Neuronal stem cell (in vitro differentiated cells): ENCODE measurements at regions not wholly inside any gene's neighbourhood (a gene's known extent, or its start where the extent isn't known, plus 50 kb on each side); places are given as distances from the start of the nearest gene placed in this dataset.
A peak's percentile ranks its signal among the peaks of the same experiment; 100 is the strongest.

Experiments used
- DNase-seq: peaks from one replicate; pipeline ENCODE4 v3.0.0-alpha.2; 2013; ENCODE audit warnings: low spot score
- H2AFZ ChIP-seq: one replicate; pipeline ENCODE4 v1.6.1; 2013; ENCODE audit warnings: mild to moderate bottlenecking, low read length, inconsistent platforms
- H2AK5ac ChIP-seq: 2 replicates; pipeline ENCODE4 v1.6.1; 2013; ENCODE audit warnings: low read depth, mild to moderate bottlenecking, inconsistent platforms, low read length, moderate library complexity, mixed read lengths
- H2BK120ac ChIP-seq: 2 replicates; pipeline ENCODE4 v1.6.1; 2013; ENCODE audit warnings: low read depth, mild to moderate bottlenecking, inconsistent platforms, low read length, moderate library complexity, mixed read lengths
- H2BK12ac ChIP-seq: one replicate; pipeline ENCODE4 v1.6.1; 2013; ENCODE audit warnings: low read length, inconsistent platforms
- H2BK15ac ChIP-seq: 2 replicates; pipeline ENCODE4 v1.6.1; 2013; ENCODE audit warnings: mild to moderate bottlenecking, low read length, inconsistent platforms, mixed read lengths
- H2BK5ac ChIP-seq: one replicate; pipeline ENCODE4 v1.6.1; 2013; ENCODE audit warnings: inconsistent platforms, mild to moderate bottlenecking, low read length, moderate library complexity
- H3K14ac ChIP-seq: one replicate; pipeline ENCODE4 v1.6.1; 2013; ENCODE audit warnings: low read length, inconsistent platforms
- H3K18ac ChIP-seq: 2 replicates; pipeline ENCODE4 v1.6.1; 2013; ENCODE audit warnings: low read length, inconsistent platforms
- H3K23ac ChIP-seq: 2 replicates; pipeline ENCODE4 v1.6.1; 2013; ENCODE audit warnings: low read depth, mild to moderate bottlenecking, mixed read lengths, low read length, inconsistent platforms; ENCODE audit not compliant: poor library complexity
- H3K27ac ChIP-seq: replicated peaks from 3 replicates; pipeline ENCODE4 v1.5.1; 2013; ENCODE audit warnings: low read length, inconsistent platforms
- H3K27me3 ChIP-seq, 3 experiments: 2 replicates each; pipeline ENCODE4 v1.6.1; 2013; ENCODE audit warnings: low read length in 3 of 3, mild to moderate bottlenecking in 2 of 3, inconsistent platforms in 1 of 3, low read depth in 1 of 3, mixed read lengths in 1 of 3, moderate library complexity in 1 of 3; ENCODE audit not compliant: control insufficient read depth in 3 of 3, insufficient read depth in 3 of 3
- H3K36me3 ChIP-seq, 2 donors: replicated peaks in 1 of 2; 2 replicates each; pipeline ENCODE4 v1.6.1; 2013; ENCODE audit warnings: low read length in 2 of 2; ENCODE audit not compliant: control insufficient read depth in 2 of 2, insufficient read depth in 2 of 2
- H3K4ac ChIP-seq: 2 replicates; pipeline ENCODE4 v1.6.1; 2013; ENCODE audit warnings: inconsistent platforms, mild to moderate bottlenecking, low read length, moderate library complexity
- H3K4me1 ChIP-seq, 2 donors: 1 replicate in 1 of 2; 2 replicates in 1 of 2; pipeline ENCODE4 v1.6.1; 2013; ENCODE audit warnings: low read length in 2 of 2, low read depth in 1 of 2; ENCODE audit not compliant: control insufficient read depth in 2 of 2, insufficient read depth in 1 of 2
- H3K4me2 ChIP-seq: one replicate; pipeline ENCODE4 v1.6.1; 2013; ENCODE audit warnings: mild to moderate bottlenecking, low read length, inconsistent platforms; ENCODE audit not compliant: insufficient read depth, poor library complexity, severe bottlenecking
- H3K4me3 ChIP-seq, 2 donors: 2 replicates each; pipeline ENCODE4 v1.5.1; 2013; ENCODE audit warnings: low read length in 2 of 2, mild to moderate bottlenecking in 2 of 2, inconsistent platforms in 1 of 2, moderate library complexity in 1 of 2
- H3K79me1 ChIP-seq: one replicate; pipeline ENCODE4 v1.6.1; 2013; ENCODE audit warnings: low read depth, mild to moderate bottlenecking, inconsistent platforms, low read length, moderate library complexity
- H3K9ac ChIP-seq: one replicate; pipeline ENCODE4 v1.6.1; 2013; ENCODE audit warnings: mild to moderate bottlenecking, low read depth, low read length, inconsistent platforms; ENCODE audit not compliant: poor library complexity
- H3K9me3 ChIP-seq, 2 donors: replicated peaks in 1 of 2; 2 replicates each; pipeline versions ENCODE3 to v1.6.1; 2013; ENCODE audit warnings: low read length in 2 of 2, mild to moderate bottlenecking in 2 of 2, inconsistent platforms in 1 of 2, low read depth in 1 of 2, mixed read lengths in 1 of 2, moderate library complexity in 1 of 2; ENCODE audit not compliant: control insufficient read depth in 2 of 2, insufficient read depth in 1 of 2
- H4K8ac ChIP-seq: one replicate; pipeline ENCODE4 v1.6.1; 2013; ENCODE audit warnings: low read depth, mild to moderate bottlenecking, inconsistent platforms, low read length, moderate library complexity
- H4K91ac ChIP-seq: one replicate; pipeline ENCODE4 v1.6.1; 2013; ENCODE audit warnings: low read length, low read depth, mild to moderate bottlenecking, inconsistent platforms; ENCODE audit not compliant: poor library complexity
- WGBS, 2 donors: extraction: QIAGEN DNeasy Blood & Tissue Kit; methylation state at CpG; one replicate each; pipeline ENCODE4 v1.1.7; 2013; ENCODE audit warnings: missing lambda C conversion rate in 2 of 2, mixed read lengths in 1 of 2; ENCODE audit not compliant: insufficient read length in 2 of 2, insufficient replicate concordance in 1 of 2; ENCODE audit errors: extremely low coverage in 2 of 2; 5-methylcytosine and 5-hydroxymethylcytosine counted together

DNA sequence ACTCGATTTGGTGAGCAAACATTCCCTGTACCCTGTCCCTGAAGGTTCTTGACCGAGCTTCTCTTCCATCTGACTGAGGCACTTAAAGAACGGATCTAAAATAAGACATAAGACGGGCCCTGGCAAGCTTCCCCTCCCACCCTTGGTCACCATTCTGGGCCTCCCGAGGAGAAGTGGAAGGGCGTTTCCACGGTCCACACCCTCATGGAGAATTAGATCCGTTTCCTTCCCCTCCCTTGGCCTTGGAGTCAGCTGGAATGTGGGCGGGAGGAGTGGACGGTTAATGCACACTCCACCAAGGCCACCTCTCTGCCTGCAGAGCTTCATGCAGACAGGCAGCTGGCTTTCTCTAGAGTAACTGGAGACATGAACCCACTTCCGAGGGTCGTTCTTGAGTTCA lies 257.3 kb upstream of the APCDD1 start:
- Histone ChIP-seq H3K36me3 (no peaks in the 10 kb centered on the region), H2BK15ac (no peak overlapping the region), H2AFZ (no peak overlapping the region), H4K91ac (no peak overlapping the region), H3K18ac (no peak overlapping the region), H3K4ac (no peak overlapping the region), H3K79me1 (no peaks in the 10 kb centered on the region), H3K14ac (no peak overlapping the region), H4K8ac (no peak overlapping the region), H2BK12ac (no peak overlapping the region), H3K4me1 (no peaks in the 10 kb centered on the region), H3K27ac (no peak overlapping the region), H3K4me3 (no peak overlapping the region), H2AK5ac (no peak overlapping the region), H2BK120ac (no peak overlapping the region), H3K23ac (no peak overlapping the region), H2BK5ac (no peak overlapping the region), H3K9me3 (no peaks in the 10 kb centered on the region), H3K9ac (no peak overlapping the region), H3K4me2 (no peak overlapping the region), H3K27me3 (peaks cover 0 to 6% (median 0%) of the 10 kb centered on the region in 3 experiments)
- no peak for DNase-seq
- no CpG with 5 or more reads among the region's 12 CpGs for WGBS, 2 donors

DNA sequence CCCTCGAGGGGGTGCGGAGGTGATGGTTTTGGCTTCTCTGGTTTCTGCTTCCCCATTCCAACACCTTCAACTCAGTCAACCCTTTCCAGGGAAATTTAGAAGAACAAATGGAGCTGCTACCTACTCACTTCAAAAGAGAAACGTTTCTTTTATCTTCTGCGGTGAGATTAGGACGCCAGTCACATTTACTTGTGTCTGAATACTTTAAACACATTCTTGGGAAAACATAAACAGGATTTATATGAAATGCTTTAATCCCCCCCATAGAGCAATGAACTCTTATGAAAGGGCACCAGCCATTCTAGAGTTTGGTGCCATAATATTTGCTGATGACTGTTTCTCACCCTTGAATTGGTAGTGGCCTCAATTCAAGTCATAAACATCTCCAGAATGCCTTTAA lies 253.2 kb upstream of the APCDD1 start:
- no peak overlapping the region for H2AK5ac ChIP-seq
- WGBS, 2 donors = no CpG with 5 or more reads among the region's 5 CpGs
- H3K9me3 ChIP-seq = peaks cover 0 to 2% of the 10 kb centered on the region in 2 donors
- no peaks in the 10 kb centered on the region for H3K36me3 ChIP-seq
- peaks cover 5 to 12% of the 10 kb centered on the region in 2 donors for H3K4me1 ChIP-seq
- H3K14ac ChIP-seq = no peak overlapping the region
- no peak overlapping the region for H2BK12ac ChIP-seq
- no peak overlapping the region for H2BK120ac ChIP-seq
- H3K27me3 ChIP-seq = peaks cover 0 to 18% (median 0%) of the 10 kb centered on the region in 3 experiments
- H2BK5ac ChIP-seq = no peak overlapping the region
- no peak overlapping the region for H3K27ac ChIP-seq
- H2BK15ac ChIP-seq = no peak overlapping the region
- H3K9ac ChIP-seq = no peak overlapping the region
- H3K4me3 ChIP-seq = no peak overlapping the region
- peak overlapping the region; percentile 66 for H3K18ac ChIP-seq
- H3K4ac ChIP-seq = no peak overlapping the region
- H2AFZ ChIP-seq = no peak overlapping the region
- H3K4me2 ChIP-seq = no peak overlapping the region
- H4K91ac ChIP-seq = no peak overlapping the region
- no peak for DNase-seq
- no peaks in the 10 kb centered on the region for H3K79me1 ChIP-seq
- no peak overlapping the region for H4K8ac ChIP-seq
- no peak overlapping the region for H3K23ac ChIP-seq

DNA sequence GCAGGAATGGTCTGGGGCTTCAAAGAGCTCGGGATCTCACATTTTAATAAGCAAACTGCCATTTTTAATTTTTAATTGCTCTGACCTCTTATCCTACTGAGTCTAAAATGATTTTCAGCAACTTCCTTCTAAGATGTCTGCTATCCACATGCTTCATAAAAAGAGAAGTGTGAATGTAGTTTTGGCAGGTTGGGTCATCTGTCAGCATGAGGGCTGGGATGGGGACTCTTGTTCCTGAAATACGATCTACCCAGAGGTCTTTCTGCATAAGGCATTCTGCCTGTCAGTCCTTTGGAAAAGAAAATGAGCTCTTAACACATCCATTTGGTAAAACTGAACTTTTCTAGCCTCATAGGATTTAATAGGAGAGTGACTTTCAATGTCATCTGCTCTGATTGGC lies 252.8 kb upstream of the APCDD1 start:
- Histone ChIP-seq H3K14ac (no peak overlapping the region), H3K27ac (no peak overlapping the region), H3K4me2 (no peak overlapping the region), H3K9me3 (peaks cover 0 to 2% of the 10 kb centered on the region in 2 donors), H2BK12ac (no peak overlapping the region), H2AK5ac (no peak overlapping the region), H3K27me3 (peaks cover 0 to 22% (median 0%) of the 10 kb centered on the region in 3 experiments), H3K18ac (no peak overlapping the region), H2BK120ac (no peak overlapping the region), H3K9ac (no peak overlapping the region), H3K36me3 (no peaks in the 10 kb centered on the region), H2AFZ (no peak overlapping the region), H3K79me1 (no peaks in the 10 kb centered on the region), H4K8ac (no peak overlapping the region), H3K23ac (no peak overlapping the region), H4K91ac (no peak overlapping the region), H3K4me1 (peaks cover 5 to 12% of the 10 kb centered on the region in 2 donors), H2BK15ac (no peak overlapping the region), H2BK5ac (no peak overlapping the region), H3K4ac (no peak overlapping the region), H3K4me3 (no peak overlapping the region)
- DNase-seq = no peak
- no CpG with 5 or more reads among the region's 2 CpGs for WGBS, 2 donors

DNA sequence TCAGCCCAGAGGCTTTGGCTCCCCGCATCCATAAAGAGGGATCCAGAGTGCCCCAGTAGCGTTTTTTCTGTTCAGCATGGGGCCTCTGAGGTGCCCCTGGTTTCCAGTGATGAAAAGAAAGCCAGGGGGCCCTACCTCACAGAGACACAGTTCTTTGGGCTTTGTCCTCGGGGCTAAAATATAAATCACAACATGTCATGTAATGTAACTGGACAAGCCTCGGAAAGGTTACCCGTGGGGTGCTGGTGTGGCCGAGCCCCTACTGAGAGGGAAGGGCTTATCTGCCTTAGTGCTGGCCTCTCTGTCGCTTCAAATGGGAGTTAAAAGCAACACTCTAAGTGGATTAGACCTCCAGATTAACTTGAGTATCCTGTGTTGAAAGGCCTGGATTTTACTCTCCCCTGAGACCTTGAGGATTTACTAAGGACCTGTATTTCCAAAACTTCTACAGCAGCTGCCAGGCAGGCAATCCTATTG lies 251.6 kb upstream of the APCDD1 start:
- DNase-seq = peak; percentile 29
- Histone ChIP-seq H2BK120ac (no peak overlapping the region), H3K79me1 (no peaks in the 10 kb centered on the region), H3K4me2 (no peak overlapping the region), H3K9me3 (peaks cover 0 to 2% of the 10 kb centered on the region in 2 donors), H3K4me1 (peaks cover 5 to 12% of the 10 kb centered on the region in 2 donors), H3K27ac (no peak overlapping the region), H2BK12ac (no peak overlapping the region), H2BK5ac (no peak overlapping the region), H4K8ac (no peak overlapping the region), H2BK15ac (no peak overlapping the region), H3K14ac (no peak overlapping the region), H3K4ac (no peak overlapping the region), H3K23ac (no peak overlapping the region), H3K4me3 (no peak overlapping the region), H3K9ac (no peak overlapping the region), H2AFZ (peak overlapping the region; percentile 74), H3K27me3 (peaks cover 0 to 25% (median 0%) of the 10 kb centered on the region in 3 experiments), H3K18ac (no peak overlapping the region), H2AK5ac (no peak overlapping the region), H3K36me3 (no peaks in the 10 kb centered on the region), H4K91ac (no peak overlapping the region)
- no CpG with 5 or more reads among the region's 7 CpGs for WGBS, 2 donors
